NCI-H2171 (cell line): ENCODE measurements at regions not wholly inside any gene's neighbourhood (a gene's known extent, or its start where the extent isn't known, plus 50 kb on each side); places are given as distances from the start of the nearest gene placed in this dataset.
"Not testable (repeated sequence)": the region's sequence is repeated elsewhere in the genome, so short reads cannot be mapped to it uniquely, and the experiment has no call there.

Experiments
- DNase-seq: peaks from one replicate; lab custom pipeline; 2025; lab: John Stamatoyannopoulos, UW

DNA sequence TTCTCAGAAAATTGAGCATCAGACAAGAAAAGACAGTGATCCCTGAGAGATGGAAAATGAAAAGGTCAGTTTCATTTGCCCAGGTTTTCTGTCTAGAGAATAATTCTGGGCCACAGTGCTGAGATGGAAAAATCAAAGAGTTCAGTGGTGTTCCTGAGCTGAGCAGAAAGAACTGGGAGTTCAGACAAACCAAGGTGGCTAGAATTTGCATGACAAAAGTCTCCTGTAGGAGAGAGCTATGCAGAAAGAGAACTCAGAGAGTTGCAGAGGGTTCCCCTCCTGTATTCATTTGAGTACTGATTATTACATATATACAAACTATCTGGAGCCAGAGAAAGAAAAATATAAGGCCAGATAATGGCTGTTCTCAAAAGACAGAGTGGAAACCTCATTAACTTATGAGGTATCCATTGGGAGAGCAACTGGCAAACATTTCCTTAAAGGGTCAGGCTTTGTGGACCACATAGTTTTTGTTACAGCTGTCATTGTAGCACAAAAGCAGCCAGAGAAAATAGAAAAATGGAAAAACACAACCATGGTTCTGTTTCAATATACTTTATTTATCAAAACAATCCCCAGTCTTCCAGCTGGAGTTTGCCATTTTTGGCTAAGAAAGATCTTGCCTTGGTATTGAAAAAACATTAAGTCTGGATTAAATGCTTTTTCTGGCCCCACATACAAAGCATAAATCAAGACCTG lies 1004.1 kb downstream of the TBL1XR1 start:
- DNase-seq = no peak

DNA sequence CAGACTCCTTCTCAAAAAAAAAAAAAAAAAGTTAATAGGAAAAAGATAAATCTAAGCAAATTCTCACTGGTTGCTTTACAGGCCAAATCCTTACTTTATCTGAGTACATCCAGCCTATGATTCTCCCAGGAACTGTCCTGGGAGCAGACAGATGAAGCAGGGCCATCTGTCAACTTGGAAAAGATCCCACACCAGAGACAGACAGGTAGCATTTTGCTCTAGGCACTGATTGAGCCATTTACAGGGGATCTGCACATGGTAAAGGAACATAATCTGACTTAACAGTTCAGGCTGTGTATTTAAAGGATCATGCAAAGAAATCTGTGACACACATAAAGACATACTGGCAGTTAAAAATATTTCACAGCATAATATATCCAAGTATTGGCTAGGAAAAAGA lies 1006.5 kb downstream of the TBL1XR1 start:
- peak; percentile 85 for DNase-seq

DNA sequence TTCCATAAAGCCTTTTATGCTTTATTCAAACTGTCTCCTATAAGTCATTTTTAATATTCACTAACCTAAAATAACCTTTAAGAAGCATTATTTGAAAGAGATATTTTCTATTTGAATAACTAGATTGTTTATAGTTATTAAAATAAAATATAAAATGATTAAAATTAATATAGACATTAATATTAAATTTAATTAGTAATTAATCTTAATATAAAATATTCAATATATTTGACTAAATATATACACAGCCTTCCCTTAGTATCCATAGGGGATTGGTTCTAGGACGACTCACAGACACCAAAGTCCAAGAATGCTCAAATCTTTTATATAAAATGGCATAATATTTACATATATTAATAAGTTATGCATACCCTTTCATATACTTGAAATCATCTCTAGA lies 1014.1 kb downstream of the TBL1XR1 start:
- DNase-seq = no peak

DNA sequence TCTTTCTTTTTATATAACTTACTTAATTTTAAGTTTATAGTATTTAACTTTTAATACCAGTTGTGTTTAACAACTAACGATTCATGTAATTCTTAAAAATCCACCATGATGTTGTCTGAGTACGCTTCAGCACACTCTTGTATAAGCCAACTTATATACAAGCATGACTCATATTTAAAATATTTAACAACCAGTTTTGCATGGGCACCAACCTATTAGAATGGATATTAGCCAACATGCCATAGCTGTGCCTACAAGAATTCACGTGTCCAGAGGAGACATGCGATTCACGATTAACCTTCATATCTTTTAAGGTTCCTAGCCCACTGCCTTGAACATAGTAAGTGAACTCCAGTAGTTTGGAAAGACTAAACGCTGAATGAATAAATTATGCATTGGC lies 1023.2 kb downstream of the TBL1XR1 start:
- DNase-seq = no peak

DNA sequence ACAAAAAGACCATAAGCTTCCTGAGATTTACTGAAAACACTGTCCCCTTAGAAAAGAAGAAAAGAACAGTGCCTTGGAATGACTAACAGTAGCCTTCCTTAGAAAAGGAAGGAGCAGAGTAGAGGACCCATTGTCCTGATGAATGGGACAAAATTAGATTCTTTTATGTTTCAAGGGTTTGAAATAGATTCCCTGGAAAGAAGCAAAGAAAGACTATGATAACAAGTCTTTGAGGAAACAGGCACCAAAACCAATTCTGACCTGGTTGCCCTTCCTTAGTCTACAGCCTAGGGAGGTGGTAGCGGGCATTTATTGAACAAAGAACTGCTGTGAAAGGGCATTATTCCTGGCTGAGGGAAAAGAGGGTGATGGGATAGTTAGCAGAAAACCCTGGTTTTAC lies 1024.8 kb downstream of the TBL1XR1 start:
- no peak for DNase-seq

DNA sequence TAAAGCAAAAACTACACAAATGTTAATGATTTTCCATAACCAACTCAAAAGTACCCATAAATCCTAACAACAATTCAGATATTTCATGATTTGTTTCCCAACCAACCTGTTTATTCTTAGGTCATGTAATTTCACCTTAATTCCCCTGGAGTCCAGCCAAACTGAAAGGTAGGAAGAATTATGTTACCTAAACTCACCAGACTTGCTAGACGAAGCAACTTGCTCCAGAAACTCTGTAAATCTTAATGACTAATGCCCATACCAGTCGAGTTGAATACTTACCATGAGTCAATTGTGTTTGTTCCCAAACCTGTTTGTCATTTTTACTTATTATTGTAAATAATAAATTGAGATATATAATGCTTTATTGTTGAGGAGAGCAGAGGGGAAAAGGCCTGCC lies 1030.0 kb downstream of the TBL1XR1 start:
- no peak for DNase-seq

DNA sequence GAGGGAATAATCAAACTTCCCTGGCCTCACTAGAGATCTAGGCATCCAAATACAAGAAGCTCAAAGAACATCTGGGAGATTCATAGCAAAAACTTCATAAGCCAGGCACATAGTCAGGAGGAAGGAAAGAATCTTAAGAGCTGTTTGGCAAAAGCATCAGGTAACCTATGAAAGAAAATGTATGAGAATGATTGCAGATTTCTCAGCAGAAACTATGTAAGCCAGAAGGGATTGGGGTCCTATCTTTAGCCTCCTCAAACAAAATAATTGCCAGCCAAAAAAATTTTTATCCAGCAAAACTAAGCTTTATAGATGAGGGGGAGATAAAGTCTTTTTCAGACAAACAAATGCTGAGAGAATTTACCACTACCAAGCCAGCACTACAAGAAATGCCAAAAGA lies 1036.3 kb downstream of the TBL1XR1 start:
- no peak for DNase-seq

DNA sequence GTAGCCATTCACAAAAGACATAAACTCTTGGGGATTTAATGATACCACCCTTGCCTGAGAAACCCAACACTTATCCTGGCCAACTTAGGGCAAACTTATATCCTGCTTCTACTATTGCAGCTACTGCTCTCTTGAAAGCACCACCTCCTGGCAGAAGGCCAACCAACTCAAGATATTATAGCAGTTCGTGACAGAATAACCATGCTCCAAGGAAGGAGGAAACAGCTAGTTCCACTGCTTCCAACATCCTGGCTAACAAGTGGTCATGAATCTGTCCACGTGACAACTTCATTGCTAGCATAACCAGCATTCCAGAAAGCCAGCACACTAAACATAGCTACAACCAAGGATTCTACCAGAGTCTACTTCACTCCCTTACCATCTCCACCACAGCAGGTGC lies 1037.5 kb downstream of the TBL1XR1 start:
- no peak for DNase-seq

DNA sequence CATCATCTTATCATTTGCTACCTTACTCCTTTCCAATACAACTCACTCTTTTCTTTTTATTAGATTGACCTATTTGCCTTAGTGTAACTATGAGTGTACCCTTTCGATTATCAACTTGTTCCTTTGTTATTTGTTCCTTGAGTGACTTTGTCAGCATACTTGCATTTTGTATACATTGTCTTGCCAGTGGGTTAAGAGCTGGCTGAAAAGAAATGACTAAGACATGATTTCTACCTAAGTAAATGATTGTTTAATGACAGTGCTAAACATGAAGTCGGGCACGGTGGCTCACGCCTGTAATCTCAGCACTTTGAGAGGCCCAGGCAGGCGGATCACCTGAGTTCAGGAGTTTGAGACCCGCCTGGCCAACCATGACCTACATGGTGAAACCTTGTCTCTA lies 1042.3 kb downstream of the TBL1XR1 start:
- DNase-seq = no peak

DNA sequence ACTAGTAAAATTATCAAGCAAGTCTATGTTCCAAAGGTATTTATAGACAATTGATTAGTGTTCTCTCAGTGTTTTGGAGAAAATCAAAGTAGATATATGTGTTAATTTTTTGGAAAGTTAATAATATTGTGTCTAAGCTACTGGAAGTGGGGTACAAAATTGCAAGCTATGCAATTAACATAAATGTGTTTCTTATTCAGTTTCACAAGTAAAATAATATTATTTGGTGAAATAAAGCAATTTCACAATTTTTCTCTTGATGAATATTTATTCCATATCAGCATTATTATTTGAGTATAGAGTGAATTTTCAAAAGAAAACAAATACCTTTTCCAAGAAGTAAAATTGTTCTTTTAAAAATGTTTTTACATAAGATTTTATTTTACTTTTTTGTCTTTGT lies 1047.7 kb downstream of the TBL1XR1 start:
- no peak for DNase-seq

DNA sequence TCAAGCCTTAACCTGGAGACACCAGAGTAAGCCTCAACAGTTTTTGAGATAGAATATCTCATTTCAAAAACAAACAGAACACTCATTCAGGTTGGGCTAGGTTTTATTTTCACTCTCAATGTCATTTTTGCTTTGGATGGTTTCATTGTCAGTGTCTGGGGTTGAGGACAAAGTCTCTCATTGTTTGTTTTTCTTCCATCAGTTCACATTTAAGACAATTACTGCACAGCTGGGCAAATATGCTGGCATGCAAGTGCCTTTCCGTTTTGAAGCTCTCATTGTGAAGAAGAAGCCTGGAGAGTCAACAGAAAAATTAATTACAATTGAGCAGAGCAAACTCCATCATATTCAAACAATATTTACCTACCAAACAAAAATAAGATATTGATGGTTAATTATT lies 1050.0 kb downstream of the TBL1XR1 start:
- DNase-seq = peak; percentile 8

DNA sequence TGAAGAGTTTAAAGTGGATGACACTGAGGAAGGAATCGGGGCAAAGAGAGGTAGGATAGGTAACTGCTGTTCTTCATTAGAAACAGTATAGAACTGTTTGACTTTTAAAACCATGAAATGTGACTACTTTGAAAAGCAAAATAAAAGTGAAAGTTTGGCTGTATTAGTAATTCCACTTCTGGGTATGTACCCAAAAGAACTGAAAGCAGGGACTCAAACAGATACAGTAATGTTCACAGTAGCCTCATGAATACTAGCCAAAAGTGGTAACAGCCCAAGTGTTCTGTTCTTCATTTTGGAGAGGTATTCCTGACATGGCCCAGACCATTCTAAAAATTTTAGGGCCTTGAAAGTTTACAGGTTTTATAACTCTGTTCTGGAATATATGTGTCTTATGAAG lies 1055.4 kb downstream of the TBL1XR1 start:
- DNase-seq = no peak

DNA sequence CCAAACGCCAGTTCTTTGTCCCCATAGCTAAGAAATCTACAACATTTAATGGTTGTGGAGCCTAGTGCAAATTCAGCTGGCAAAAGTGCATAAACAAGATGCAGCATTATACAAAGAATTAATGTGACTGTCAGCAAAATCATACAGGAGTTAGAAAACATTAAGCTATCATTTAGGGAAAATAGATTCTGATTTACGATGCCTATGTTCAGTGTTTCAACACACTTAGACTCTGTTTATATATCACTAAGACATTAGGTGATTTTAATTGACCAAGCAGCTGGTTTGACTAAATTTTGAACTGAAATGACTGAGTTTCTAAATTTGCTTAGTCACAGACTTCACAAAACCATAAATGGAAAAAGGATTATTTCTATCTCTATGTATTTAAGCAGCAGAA lies 1076.8 kb downstream of the TBL1XR1 start:
- no peak for DNase-seq

DNA sequence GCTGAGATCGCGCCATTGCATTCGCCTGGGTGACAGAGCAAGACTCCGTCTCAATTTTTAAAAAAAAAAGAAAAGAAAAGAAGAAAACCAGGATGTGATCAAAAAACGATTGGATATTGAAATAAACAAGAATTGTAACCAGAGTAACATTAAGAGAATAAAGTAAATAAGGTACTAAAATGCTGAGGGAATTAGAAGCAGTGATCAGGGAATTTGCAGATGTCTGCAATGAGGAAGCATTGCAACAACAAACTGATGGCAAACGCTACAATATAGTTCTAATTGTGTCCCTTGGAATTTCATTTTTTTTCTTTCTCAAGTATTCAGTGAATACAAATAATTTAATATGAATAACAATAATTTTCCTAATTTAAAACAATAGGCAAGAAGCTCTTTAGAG lies 1077.5 kb downstream of the TBL1XR1 start:
- DNase-seq = no peak

DNA sequence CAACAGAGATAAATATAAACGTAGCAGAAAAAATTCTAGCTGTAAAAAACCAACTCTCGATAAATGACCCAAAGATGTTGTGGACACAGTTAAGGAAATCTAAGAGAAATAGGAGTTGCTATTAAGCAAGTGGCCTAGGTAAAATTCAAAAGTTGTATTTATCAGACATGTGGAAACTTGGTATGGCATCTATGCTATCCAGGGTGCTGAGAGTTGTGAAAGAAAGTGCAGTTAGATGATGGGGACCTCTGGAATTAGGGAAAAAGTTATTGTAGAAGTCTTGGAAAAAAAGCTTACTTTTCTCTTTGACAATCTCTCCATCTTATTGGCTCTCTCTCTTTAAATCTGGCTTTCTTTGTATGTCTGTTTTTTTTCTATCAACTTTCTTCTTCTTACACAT lies 1090.9 kb downstream of the TBL1XR1 start:
- DNase-seq = no peak

DNA sequence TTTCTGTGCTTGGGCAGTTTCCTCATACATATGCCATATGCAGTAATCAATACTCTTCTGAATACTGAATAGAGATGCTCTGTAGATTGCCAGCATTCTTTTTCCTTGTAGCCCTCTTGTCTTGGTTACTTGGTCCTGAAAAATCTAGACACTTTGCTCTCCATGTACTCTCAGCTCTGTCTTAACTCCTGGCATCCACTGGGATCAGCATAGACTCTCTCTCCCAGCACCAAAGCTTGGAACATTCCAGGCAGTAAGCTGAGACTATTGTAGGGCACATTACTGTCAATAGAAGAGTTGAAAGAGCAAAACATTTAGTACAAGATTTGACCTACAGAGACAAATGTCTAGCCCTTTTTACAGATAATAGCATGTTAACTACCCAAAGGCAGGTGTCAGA lies 1100.3 kb downstream of the TBL1XR1 start:
- no peak for DNase-seq

DNA sequence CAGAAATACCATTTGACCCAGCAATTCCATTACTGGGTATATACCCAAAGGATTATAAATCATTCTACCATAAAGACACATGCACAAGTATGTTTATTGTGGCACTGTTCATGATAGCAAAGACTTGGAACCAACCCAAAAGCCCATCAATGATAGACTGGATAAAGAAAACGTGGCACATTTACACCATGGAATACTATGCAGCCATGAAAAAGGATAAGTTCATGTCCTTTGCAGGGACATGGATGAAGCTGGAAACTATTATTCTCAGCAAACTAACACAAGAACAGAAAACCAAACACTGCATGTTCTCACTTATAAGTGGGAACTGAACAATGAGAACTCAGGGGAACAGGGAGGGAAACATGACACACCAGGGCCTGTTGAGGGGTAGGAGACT lies 1103.4 kb downstream of the TBL1XR1 start:
- DNase-seq = not testable (repeated sequence)

DNA sequence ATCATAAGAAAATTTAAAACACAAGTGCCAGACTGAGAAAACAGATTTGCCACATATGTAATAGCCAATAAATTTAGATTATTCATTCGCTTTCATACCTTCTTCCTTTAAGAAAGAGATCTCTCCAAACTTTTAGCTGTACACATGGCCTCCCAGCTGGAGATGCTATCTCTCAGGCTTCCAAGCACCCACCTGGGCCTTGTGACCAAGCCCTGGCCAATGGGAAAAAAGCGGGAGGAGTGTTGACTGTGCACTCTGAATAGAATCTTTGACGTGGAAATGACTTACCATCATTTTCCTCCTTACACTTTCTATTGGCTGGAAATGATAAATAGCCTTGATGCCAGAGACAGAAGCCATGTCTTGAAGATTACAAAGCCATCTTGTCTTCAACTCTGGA lies 1106.6 kb downstream of the TBL1XR1 start:
- no peak for DNase-seq

DNA sequence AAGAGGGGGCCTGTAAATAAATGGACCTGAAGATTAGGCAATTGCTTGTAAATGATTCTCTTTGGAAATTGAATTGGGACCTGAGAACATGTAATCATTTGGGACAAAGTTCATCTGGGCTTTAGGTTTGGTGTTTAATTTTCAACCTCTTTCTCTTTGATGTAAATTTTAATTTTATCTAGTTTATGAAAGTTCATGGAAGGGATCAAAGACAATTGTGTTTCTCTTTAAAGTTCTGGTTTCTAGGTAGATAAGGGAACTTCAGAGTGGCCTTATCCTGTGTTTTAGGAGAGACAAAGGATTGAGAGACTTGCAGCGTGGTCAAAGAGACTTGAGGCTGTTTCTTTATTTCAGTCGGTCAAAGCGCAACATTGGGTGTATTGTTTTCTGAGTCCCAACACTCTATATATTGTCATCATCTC lies 1108.3 kb downstream of the TBL1XR1 start:
- no peak for DNase-seq

DNA sequence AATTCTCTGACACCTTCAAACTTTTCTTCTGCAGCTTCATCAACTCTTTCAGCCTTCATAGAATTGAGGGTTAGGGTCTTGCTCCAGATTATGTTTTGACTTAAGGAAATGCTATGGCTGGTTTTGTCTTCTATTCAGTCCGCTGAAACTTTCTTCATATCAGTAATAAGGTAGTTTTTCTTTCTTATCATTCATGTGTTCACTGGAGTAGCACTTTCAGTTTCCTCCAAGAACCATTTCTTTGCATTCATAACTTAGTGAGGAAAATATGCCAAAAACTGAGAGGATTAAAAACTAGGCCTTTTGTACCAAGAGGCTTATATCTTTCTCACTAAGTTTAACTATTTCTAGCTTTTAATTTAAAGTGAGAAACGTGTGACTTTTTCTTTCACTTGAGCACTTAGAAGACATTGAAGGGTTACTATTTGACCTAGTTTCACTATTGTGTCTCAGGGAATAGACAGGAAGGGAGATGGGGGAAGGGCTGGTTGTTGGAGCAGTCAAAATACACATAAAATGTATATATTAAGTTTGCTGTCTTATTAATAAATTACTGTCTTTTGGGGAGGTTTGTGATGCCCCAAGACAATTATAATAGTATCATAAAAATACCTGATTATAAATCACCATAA lies 1110.1 kb downstream of the TBL1XR1 start:
- DNase-seq = no peak

DNA sequence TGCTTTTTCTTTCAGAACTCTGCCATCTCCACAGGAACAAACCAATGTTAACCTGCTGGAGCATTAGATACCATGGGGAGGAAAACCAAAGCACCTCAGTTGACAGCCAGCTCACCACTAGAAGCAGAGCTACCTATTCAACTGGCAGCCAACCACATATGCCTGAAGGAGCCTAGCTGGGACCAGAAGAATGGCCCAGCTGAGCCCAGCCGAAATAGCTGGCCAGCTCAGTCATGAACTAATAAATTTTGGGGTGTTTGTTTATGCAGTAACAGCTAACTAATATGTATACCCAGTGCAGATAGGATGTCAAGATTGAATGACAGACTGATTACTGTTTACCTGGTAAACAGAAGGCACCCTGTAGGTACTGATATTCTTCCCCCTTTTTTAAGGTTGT lies 1117.5 kb downstream of the TBL1XR1 start:
- DNase-seq = no peak

DNA sequence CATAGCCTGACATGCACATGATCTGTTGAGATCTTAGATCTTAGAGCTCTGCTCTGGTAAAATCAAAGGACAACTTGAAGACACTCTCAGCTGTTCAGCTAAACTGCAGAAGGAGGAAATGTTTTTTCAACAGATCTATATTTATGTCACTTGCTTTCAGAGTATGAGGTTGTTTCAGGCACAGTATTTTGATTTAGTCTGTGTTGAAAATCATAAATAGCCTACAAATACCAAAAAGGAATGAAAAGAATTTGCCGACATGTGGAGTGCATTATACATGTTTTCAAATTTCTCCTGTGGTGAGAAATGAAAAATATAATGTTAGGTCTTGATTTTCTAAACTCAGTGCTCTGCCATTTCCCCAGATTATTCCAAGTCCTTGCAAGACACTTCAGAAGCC lies 1118.4 kb downstream of the TBL1XR1 start:
- DNase-seq = no peak

DNA sequence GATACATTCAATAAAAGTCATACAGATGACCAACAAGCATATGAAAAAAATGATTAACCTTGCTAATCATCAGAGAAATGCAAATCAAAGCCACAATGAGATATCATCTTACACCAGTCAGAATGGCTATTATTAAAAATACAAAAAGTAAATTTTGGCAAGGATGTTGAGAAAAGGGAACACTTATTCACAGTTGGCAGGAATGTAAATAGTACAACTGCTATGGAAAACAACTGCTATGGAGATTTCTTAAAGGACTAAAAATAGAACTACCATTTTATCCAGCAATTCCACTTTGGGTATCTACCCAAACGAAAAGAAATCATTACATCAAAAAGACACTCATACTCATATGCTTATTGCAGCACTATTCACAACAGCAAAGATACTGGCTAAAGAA lies 1121.8 kb downstream of the TBL1XR1 start:
- no peak for DNase-seq

DNA sequence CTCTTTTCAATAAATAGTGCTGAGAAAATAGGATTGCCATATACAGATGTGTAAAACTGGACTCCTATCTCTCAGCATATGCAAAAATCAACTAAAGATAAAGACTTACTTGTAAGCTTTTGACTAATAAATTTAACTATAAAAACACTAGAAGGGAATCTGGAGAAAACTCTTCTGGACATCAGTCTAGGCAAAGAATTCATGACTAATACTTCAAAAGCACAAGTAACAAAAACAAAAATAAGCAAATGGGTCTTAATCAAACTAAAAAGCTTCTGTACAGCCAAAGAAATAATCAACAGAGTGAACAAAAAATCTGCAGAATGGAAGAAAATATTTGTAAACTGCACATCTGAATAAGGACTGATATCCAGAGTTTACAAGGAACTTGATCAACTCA lies 1122.2 kb downstream of the TBL1XR1 start:
- DNase-seq = no peak
